TTC549 (cell line): ENCODE measurements at regions not wholly inside any gene's neighbourhood (a gene's known extent, or its start where the extent isn't known, plus 50 kb on each side); places are given as distances from the start of the nearest gene placed in this dataset.
"Not testable (repeated sequence)": the region's sequence is repeated elsewhere in the genome, so short reads cannot be mapped to it uniquely, and the experiment has no call there.

Experiments
- FAIRE-seq: peaks from 2 replicates; lab custom pipeline; 2012; peaks lifted over from hg19 to GRCh38; lab: Jason Lieb, UNC

DNA sequence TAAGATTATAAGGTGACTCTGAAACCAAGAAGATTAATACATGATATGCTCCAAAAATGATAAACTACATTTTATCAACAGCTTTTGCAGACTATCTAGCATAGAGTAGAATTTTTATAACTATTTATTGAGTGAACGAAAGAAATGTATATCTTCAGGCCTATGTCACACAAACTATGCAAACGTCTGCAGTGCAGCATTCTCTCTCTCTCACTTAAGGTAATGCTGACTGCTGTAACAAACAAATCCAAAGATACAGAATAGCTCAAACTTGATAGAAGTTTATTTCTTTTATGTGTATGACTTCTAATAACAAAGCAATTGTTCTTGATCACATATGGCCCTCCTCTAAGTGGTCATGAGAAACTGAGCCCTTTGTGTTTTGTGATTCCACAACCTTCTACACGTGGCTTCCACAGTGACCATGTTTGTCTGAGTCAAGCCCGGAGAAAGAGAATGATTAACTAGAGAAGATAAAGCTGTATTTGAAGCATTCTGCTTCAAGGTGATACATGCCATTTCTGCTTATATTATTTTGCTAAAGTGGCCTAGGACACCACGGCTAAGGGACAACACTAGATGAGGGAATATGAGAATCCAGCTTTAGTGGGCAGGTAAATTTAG is 1352.7 kb upstream of the TMEM132C start:
- no peak for FAIRE-seq

DNA sequence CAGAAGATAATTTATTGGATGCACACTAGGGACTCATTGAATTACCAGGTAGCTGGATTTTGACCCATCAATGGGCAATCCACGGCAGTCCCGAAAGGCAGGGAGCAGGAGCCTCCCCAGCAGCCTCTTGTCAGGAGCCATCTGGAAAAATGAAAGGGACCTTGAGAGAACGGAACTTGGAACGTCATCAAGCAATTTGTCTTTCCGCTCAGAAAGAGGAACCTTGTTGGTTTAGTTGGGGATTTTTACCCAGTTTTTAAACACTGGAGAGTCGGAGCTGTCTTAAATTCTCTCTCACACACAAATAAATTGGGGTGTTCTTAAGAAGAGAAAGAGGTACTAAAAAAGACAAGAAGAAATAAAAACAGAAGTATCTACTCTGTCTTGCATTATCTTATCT is 1351.7 kb upstream of the TMEM132C start:
- FAIRE-seq, result no peak

DNA sequence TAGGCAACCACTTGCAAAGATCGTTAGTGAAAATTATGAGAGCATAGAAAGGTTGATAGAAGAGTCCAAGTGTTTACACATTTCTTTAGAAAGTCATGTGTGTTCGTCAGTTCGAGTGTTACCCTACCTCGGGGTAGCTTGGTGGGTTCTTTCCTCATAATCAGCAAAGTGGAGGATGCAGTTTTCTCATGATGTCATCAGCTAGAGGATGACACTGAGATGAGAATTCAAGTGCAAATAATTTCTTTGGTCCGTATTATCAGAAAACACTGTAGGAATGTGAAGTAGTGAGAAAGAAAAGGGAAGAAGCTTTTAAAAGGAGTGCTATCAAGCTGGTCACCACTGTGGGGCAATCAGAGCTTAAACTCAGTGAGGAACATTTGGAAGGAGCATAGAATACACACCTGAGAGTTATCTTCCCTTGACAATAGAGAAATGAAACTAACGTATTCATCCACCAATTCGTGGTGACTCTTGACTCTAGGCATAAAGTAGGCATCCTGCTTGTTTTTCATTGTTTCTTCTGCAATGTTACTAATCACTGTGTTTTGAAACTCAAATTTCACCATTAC is 1340.9 kb upstream of the TMEM132C start:
- no peak for FAIRE-seq

DNA sequence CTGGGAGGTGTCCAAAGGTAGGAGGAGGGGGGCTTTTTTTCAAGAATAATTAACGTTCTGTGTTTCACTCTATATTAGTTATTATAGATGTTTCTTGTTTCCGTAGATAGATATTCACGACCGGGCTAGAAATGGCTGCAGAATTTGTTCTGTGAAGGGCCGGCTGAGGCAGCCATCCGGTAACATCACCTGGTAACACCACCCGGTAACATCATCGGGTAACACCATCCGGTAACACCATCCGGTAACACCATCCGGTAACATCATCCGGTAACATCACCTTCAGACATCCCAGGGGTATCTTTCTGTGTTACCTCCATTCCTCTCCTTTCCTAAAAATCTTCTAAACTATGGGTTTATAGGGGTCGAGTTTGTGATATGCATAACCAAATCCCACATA is 1336.7 kb upstream of the TMEM132C start:
- no peak for FAIRE-seq

DNA sequence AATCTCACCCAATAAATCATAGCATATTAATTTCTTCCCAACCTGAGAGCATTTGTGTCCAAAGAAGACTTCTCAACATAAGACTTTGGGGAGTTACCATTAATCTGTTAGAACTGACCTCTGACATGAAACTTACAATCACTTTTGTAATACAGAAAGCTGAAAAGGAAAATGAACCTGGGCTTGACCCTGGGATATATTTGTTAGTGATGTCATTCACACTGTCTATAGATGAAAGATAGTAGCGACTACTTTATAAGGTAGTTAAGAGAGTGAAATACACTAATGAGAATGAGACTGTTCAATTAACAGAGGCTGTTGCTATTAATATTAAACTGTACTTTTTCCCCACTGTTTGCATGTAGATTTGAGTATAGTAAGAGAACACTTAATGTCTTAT is 1334.8 kb upstream of the TMEM132C start:
- no peak for FAIRE-seq

DNA sequence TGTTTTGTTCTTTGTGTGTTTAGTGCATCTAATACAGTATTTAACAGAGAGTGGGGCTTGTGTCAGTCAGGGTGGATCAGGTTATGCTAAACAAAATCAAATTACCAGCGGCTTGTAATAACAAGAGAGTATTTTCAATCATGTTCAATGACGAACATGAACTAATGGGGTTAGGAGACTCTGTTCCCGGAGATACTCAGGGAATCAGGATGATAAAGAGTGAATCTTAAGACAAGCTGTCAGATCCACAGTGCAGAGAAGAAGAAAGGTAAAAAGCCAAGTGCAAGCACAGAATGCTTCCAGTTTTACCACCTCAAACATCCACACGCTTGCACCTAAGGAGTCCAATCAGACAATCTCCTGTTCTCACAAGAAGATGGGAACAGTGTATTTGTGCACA is 1331.5 kb upstream of the TMEM132C start:
- no peak for FAIRE-seq

DNA sequence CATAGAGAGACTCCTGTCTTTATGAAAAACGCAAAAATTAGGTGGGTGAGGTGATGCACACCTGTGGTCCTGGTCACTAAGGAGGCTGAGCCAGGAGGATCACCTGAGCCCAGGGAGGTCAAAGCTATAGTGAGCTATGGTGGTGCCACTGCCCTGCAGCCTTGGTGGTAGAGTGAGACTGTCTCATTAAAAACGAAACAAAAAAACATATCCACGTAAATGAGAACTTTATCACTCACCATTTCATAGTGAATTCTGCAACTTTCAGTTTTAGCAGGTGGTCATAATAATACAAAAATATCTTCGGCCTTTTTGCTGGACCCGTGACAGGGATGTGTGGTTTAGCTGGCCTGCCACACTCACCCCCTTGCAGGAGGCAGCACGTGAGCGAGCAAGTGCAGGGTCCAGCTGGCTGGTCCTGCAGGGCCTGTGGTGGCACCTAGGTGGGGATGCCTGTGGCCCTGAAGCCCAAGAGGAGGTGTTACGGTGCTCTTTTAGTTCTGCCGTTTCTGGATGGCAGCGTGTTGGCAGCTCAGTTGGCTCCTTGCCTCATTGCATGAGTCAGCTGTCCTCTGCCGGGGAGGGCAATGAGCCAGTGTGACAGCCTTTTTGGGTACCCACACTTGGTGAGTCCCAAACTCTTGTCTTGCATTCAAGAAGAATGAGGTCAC is 1330.7 kb upstream of the TMEM132C start:
- FAIRE-seq, result no peak

DNA sequence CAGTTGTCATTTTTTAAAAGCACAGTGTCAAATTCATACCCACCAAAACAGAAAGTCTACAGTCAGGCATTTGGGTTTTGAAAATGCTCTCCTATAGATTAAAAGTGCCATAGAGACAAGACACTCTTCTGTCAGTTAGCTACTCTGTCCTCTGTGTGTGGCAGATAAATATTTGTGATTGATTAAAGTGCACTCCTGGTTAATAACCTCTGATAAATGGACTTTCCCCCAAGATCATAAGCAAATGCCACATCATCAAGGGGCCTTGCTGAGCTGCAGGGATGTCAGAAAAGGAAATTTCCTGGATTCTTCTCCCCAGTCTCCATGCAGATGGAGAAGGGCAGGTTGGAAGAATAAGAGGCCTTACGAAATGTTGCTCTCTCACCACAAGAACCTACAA is 1329.5 kb upstream of the TMEM132C start:
- no peak for FAIRE-seq

DNA sequence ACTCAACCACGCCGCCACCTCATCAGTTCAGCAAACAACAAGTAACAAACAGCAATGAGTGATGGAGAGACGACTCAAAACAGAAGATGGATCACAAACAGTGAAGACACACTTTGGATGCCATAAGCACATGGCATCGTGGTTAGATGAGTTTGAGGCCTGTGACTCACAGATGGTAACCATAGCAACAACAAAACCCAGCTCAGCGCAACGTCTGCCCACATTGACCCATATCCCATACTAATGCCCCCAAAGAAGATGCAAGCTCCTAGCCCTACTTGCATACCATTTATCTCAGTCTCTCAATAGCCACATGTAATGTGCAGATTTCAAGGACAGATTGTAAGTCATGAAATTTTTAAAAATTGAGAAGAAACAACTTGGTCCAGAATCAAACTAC is 1322.3 kb upstream of the TMEM132C start:
- FAIRE-seq, result no peak

DNA sequence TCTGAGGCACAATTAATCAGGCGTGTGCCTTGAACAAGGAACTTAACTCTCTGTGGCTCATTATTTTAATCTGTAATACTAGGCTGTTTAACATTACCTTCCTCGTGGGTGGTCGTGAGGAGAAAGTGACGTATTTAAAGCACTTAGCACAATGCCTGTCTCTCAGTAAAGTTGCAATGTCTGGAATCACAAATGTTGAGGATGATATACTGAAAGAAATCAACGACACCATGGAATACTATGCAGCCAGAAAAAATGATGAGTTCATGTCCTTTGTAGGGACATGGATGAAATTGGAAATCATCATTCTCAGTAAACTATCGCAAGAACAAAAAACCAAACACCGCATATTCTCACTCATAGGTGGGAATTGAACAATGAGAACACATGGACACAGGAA is 1320.0 kb upstream of the TMEM132C start:
- not testable (repeated sequence) for FAIRE-seq

DNA sequence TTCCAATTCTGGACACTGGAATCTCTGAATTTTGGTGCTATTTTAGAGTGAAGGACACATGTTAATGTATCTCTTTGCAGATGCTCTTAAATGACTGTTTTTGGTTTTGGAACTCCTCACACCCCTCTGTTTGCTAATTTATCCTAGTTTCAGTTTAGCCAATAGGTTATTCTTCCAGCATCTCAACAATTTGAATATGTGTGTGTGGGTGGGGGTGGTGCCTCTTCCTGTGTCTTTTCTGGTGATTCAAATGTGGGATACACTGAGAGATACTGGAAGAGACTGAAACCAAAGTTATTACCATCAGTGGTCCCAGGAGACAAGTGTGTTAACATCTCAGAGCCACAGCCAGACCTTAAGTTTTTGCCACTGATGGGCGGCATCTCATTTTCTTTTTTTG is 1317.4 kb upstream of the TMEM132C start:
- no peak for FAIRE-seq

DNA sequence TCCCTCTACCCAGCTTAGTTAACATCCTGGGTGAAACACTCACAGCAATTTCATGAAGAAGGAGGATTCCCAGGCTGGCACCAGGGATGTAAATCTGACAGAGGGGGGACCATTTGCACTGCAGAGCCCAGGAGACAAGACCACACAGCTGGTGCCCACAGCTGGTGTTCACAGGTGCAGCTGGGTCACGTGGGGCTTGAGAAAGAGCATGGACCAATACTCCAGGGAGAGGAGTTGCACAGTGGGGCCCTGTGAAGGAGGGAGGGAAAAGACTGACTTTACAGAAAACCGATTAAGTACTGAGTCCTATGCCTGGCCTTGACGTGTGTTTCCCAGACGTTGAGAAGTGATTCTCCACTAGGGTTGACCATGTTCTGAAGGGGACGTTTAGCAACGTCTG is 1316.7 kb upstream of the TMEM132C start:
- FAIRE-seq, result no peak

DNA sequence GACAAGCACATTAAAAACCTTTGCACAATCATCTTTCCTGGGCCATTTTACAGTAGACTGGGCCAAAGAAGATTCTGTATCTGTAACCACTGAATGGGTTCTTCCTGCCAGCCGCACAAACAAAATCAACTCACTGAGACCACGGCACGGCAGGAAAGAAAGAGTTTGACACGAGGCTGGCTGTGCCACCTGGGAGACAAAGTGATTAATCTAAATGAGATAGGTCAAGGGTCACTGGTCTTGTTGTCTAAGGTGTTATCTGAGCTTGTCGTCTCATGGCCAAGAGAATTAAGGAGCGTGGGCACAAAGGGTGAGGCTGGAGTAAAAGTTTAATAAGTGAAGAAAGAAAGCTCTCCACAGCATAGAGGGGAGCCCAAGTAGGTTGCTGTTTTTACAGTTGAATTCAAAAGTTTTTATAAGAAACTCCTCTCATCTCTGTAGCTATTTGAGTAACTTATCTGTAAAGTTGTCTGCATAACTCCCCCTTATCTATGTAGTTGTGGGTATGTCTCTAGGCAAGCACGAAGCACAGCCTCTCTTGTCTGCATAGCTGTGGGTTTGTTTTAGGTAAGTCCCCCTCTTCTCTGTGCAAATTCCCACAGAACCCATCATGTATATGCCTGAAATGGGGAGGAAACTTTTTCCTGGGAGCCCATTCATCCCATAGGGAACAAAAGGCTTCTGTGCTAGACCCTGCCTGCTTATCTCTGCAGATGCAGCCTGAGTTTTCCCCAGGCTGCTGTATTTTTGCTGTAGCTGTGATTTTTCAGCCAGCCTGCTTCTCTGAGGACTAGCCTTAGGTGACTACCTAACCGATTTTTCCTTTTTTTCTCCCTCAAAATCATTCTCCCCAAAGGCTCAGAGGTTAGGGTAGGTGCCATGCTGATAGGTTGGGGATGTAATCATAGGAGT is 1314.6 kb upstream of the TMEM132C start:
- FAIRE-seq, result no peak

DNA sequence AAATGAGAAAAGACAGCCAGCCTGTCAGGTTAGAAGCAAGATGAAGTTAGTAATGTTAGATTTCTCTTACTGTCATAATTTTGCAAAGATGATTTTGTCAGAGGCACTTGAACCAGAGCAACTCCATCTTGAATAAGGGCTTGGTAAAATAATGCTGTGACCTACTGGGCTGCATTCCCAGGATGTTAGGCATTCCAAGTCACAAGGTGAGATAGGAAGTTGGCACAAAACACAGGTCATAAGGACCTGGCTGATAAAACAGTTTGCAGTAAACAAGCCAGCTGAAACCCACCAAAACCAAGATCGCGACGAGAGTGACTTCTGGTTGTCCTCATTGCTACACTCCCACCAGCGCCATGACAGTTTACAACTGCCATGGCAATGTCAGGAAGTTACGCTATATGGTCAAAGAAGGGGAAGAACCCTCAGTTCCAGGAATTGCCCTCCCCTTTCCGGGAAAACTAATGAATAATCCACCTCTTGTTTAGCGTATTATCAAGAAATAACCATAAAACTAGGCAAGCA is 1313.5 kb upstream of the TMEM132C start:
- FAIRE-seq, result no peak

DNA sequence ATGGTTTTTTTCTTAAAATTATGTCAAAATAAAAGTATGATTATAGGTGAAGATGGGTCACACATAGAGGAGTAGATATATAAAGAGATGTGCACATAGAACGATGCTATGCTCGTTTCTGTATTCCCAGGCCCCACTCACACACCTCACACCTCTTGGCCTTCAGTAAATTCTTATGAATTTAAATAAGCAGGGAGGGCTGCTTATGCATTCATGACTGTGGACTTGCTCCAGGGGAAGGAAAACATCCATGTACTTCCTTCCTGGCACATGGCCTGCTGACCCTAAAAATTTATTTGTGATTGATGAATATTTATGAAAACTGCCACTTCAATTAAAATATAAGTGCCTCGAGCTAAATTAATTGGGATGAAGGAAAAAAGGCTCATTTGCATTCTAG is 1306.7 kb upstream of the TMEM132C start:
- no peak for FAIRE-seq

DNA sequence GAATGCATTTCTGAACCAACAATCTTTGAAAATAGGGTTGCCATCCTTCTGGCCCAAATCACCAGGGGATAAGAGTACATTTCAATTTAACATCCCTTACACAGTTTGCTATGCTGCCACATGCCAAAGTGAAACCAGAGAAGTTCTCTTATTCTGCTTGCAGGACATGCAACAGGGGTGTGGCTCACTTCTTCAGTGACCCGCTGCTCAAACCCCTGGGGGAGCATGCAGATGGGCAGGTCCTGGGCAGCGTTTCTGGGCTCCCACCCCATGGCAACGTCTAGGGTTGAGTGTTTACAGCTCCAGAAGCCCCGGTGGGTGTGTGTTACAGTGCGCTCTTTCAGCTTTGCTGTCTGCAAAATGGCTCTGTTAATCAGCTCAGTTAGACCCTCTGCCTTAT is 1306.3 kb upstream of the TMEM132C start:
- FAIRE-seq, result no peak

DNA sequence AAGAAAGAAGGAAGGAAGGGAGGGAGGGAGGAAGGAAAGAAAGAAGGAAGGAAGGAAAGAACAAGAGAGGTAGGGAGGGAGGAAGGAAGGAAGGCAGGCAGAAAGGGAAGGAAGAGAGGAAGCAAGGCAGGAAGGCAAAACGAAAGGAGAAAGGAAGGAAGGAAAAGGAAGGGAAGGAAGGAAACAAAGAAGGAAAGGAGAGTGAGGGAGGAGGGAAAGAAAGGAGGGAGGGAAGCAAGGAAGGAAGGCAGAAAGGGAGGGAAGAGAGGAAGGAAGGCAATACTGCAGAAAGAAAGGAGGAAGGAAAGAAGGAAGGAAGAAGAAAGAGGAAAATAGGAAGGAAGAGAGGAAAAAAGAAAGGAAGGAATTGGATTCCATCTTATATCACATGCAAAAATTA is 1303.1 kb upstream of the TMEM132C start:
- FAIRE-seq, result no peak

DNA sequence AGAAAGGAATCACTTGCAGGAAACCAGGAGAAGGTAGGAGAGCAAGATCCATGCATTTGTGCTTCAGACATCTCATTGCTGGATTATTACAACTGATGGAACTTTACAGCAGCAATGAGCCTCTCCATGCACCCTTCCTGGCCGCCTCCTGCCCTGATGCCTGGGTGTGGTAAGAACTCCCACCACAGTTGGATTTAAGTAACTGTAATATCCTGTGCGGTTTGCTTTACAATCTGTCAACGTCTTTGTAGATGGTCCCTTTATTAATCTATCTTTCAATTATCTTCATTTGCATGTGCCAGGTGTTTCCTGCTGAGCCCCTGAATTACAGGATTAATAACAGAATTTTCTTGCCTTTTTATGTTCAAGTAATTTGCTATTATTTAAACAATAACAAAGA is 1300.5 kb upstream of the TMEM132C start:
- FAIRE-seq, result no peak

DNA sequence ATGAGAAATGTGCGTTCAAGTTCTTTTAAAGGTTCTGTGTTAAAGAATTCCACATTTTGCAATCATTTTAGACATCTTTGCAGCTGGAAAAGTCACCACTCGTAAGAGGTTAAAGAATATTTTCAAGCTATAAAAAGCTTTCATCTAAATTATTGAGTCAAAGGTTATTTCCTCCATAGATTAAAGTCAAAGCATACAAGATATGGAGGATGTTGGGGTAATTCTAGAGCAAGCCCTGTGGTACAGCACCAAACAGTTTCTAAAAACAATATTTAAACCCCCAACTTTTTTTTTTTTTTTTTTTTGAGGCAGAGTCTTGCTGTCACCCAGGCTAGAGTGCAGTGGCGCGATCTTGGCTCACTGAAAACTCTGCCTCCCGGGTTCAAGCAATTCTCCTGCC is 1299.8 kb upstream of the TMEM132C start:
- no peak for FAIRE-seq

DNA sequence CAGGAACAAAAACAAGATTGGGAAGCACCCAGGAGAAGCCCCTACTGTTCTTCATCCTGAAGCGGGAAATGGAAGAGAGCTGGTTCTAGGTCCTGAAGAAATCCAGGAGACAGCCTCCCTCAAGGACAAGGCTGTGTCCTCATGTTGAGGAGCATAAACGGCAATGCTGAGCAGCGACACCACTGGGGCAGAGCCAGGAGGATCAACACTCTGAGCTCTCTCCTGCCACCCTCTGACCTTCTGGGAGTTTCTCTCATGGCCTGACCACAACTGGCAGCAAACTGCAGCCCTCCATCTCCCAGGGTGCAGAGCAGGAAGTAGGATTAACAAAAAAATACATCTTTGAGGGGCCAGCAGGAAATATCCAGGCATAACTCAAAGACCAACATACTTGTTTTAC is 1292.2 kb upstream of the TMEM132C start:
- FAIRE-seq, result no peak

DNA sequence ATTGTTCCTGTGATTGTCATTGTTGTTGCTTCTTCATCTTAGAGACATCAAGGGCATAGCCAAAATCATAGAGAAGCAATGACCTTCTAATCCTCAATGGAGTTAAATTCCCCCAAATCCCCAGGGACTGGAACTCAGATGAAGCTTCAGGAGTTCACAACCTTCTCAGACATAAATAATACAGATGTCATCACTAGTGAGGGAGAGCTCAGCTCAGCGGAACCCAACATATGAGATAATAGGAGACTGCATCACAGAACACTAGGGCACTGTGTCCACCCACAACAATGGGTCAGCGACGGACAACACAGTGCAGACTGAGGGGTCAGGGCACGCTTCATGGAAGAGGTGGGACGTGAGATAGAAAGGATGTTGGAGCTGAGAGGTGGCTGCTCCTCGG is 1290.4 kb upstream of the TMEM132C start:
- FAIRE-seq, result no peak

DNA sequence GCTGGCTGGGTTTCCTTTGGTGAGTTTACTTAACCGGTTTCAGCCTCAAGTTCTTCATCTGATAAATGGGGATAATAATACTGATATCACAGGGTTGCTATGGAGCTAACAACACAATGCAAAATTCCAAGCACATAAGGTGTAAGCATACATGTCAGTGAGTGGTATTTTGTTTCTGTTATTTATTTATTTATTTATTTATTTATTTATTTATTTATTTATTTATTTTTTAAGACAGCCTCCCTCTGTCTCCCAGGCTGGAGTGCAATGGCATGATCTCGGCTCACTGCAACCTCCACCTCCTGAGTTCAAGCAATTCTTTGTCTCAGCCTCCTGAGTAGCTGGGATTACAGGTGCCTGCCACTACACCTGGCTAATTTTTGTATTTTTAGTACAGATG is 1287.4 kb upstream of the TMEM132C start:
- not testable (repeated sequence) for FAIRE-seq

DNA sequence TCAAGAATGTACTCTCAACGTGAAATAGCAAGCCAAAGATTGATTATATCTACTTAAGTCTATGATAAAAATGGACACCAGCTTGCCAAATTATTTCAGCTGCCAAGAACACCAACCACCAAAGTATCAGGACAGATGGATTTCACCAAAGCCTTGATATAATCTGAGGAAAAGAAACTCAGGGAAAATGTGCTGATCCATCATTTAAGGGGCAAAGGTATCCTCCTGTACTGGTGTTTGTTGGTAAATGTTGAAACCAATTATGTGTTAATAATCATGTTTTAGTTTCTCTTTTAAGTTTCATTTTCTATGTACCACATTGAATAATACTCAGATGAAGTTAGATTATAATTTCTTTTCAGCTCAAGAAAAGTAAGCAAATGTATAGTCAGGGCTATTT is 1284.3 kb upstream of the TMEM132C start:
- no peak for FAIRE-seq
